Loucy (cell line): ENCODE measurements at regions not wholly inside any gene's neighbourhood (a gene's known extent, or its start where the extent isn't known, plus 50 kb on each side); places are given as distances from the start of the nearest gene placed in this dataset.

ENCODE experiments used
- H2AFZ ChIP-seq: fragments of 200-600 bp; sonication (generic); 2 replicates; pipeline ENCODE4 v1.6.0; 2016; ENCODE audit warnings: antibody characterized with exemption, mild to moderate bottlenecking, low read length, moderate library complexity
- H3F3A ChIP-seq: fragments of 200-600 bp; 2 replicates; pipeline ENCODE4 v1.6.0; 2016; ENCODE audit warnings: antibody characterized with exemption, low read depth, mild to moderate bottlenecking
- H3K27me3 ChIP-seq: fragments of 200-600 bp; sonication (generic); 2 replicates; pipeline ENCODE4 v1.6.1; 2014; ENCODE audit warnings: low read length, mild to moderate bottlenecking; ENCODE audit not compliant: insufficient read depth, poor library complexity, severe bottlenecking
- H3K36me3 ChIP-seq: fragments of 200-600 bp; sonication (generic); 2 replicates; pipeline ENCODE4 v1.6.1; 2016; ENCODE audit warnings: low read length; ENCODE audit not compliant: insufficient read depth
- H3K4me1 ChIP-seq: fragments of 200-600 bp; sonication (generic); 2 replicates; pipeline ENCODE4 v1.5.1; 2014; ENCODE audit warnings: low read length, mild to moderate bottlenecking; ENCODE audit not compliant: insufficient read depth, poor library complexity, severe bottlenecking
- H3K4me2 ChIP-seq: fragments of 200-600 bp; sonication (generic); 2 replicates; pipeline ENCODE4 v1.6.0; 2014; ENCODE audit warnings: antibody characterized with exemption, low read length, low read depth, mild to moderate bottlenecking; ENCODE audit not compliant: poor library complexity, severe bottlenecking
- H3K4me3 ChIP-seq: fragments of 200-600 bp; sonication (generic); 2 replicates; pipeline ENCODE4 v1.5.1; 2014; ENCODE audit warnings: low read length, mild to moderate bottlenecking, mixed read lengths; ENCODE audit not compliant: poor library complexity, severe bottlenecking
- H3K79me2 ChIP-seq: fragments of 200-600 bp; sonication (generic); 2 replicates; pipeline ENCODE4 v1.6.1; 2014; ENCODE audit warnings: low read length; ENCODE audit not compliant: insufficient read depth
- H3K9ac ChIP-seq: fragments of 200-600 bp; sonication (generic); 2 replicates; pipeline ENCODE4 v1.6.0; 2014; ENCODE audit warnings: mild to moderate bottlenecking, low read depth, low read length, moderate library complexity; ENCODE audit not compliant: poor library complexity, severe bottlenecking
- H3K9me2 ChIP-seq: fragments of 200-600 bp; sonication (generic); replicated peaks from 2 replicates; pipeline ENCODE4 v1.6.1; 2016; ENCODE audit warnings: low read depth, low read length, mixed read lengths
- H3K9me3 ChIP-seq: fragments of 200-600 bp; sonication (generic); 2 replicates; pipeline ENCODE4 v1.6.1; 2014; ENCODE audit warnings: mild to moderate bottlenecking, antibody characterized with exemption, low read length, low read depth; ENCODE audit not compliant: insufficient read depth
- H4K20me1 ChIP-seq: fragments of 200-600 bp; sonication (generic); 2 replicates; pipeline ENCODE4 v1.6.0; 2014; ENCODE audit warnings: antibody characterized with exemption, low read length, mild to moderate bottlenecking; ENCODE audit not compliant: insufficient read depth, poor library complexity, severe bottlenecking
- EZH2phosphoT487 ChIP-seq: fragments of 200-600 bp; IDR thresholded peaks from 2 replicates; pipeline ENCODE4 v1.6.1; 2018; ENCODE audit warnings: antibody characterized with exemption, mild to moderate bottlenecking, moderate library complexity, borderline replicate concordance
- TF ChIP-seq, protein P1 (sequence below): fragments of 200-600 bp; sonication (generic); conservative IDR thresholded peaks from 2 replicates; pipeline ENCODE4 v1.5.1; 2014; ENCODE audit warnings: mild to moderate bottlenecking, antibody characterized with exemption, low read length

DNA sequence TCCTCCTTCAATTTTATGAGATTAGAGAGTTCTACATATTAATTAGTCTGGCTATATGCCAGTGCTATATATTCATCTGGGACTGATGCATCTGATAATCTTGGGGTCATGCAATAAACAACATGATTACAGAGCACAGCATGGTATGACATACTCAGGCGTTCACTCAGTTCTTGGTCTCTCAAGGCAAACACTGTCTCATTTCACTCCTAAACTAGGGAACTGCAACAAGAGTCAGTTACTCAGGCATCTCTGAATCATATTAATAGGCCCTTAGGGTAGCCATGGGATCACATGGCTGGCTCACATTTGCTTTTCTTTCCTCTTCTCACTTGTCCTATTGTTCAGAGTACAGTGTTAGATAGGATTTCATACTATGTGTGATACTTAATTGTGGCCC lies 91.8 kb upstream of the TMEM260 start:
- Histone ChIP-seq H3F3A (no peaks in the 10 kb centered on the region), H3K9me3 (no peaks in the 10 kb centered on the region), H4K20me1 (no peaks in the 10 kb centered on the region), H3K4me1 (peaks cover 4% of the 10 kb centered on the region), H3K9ac (no peak overlapping the region), H3K79me2 (no peaks in the 10 kb centered on the region), H3K27me3 (no peaks in the 10 kb centered on the region), H3K4me3 (no peak overlapping the region), H3K36me3 (no peaks in the 10 kb centered on the region), H3K4me2 (no peak overlapping the region), H2AFZ (no peak overlapping the region), H3K9me2 (no peaks in the 10 kb centered on the region)
- no peak for TF ChIP-seq EZH2phosphoT487
- TF ChIP-seq, protein P1, sequence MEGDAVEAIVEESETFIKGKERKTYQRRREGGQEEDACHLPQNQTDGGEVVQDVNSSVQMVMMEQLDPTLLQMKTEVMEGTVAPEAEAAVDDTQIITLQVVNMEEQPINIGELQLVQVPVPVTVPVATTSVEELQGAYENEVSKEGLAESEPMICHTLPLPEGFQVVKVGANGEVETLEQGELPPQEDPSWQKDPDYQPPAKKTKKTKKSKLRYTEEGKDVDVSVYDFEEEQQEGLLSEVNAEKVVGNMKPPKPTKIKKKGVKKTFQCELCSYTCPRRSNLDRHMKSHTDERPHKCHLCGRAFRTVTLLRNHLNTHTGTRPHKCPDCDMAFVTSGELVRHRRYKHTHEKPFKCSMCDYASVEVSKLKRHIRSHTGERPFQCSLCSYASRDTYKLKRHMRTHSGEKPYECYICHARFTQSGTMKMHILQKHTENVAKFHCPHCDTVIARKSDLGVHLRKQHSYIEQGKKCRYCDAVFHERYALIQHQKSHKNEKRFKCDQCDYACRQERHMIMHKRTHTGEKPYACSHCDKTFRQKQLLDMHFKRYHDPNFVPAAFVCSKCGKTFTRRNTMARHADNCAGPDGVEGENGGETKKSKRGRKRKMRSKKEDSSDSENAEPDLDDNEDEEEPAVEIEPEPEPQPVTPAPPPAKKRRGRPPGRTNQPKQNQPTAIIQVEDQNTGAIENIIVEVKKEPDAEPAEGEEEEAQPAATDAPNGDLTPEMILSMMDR = no peak

DNA sequence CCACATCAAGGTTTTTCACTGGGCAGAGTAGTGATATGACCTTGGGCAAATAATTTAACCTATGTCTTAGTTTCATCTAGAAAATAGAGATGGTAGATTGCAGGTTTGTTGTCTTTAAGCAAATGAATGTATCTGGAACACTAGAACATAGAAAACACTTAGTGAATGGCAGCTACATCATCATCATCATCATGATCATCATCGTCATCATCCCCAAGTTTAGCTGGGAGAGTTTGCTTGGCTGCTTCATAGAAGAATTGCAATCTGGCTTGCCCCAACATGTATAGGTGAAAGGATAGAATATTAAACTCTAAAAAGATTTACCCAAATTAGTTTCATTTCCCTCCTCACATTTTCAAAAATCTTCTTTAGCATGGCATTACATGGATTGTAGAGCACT lies 91.3 kb upstream of the TMEM260 start:
- H3K9me3 ChIP-seq = no peaks in the 10 kb centered on the region
- H3K79me2 ChIP-seq = no peaks in the 10 kb centered on the region
- TF ChIP-seq, protein P1 = no peak
- TF ChIP-seq EZH2phosphoT487 = no peak
- peaks cover 4% of the 10 kb centered on the region for H3K4me1 ChIP-seq
- H3K9me2 ChIP-seq = no peaks in the 10 kb centered on the region
- H4K20me1 ChIP-seq = no peaks in the 10 kb centered on the region
- H3F3A ChIP-seq = no peaks in the 10 kb centered on the region
- H3K4me3 ChIP-seq = no peak overlapping the region
- no peak overlapping the region for H2AFZ ChIP-seq
- no peaks in the 10 kb centered on the region for H3K36me3 ChIP-seq
- H3K27me3 ChIP-seq = no peaks in the 10 kb centered on the region
- no peak overlapping the region for H3K4me2 ChIP-seq
- H3K9ac ChIP-seq = no peak overlapping the region

DNA sequence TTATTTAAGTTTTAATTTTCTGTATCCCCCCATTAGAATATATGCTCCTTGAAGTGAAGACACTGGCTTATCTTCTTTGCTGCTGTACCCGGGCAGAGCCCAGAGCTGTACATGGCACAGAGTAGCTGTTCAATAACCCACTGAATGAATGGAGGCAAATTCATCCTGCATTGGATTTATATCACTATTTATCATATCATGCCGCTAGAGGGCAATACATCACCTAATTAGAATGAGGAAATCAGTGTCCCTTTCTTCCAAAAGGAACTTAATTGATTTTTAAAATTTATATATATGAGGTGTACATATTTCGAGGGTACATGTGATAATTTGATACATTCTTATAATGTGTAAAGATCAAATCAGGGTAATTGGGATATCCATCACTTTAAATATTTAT lies 89.2 kb upstream of the TMEM260 start:
- Histone ChIP-seq H3K9me2 (no peaks in the 10 kb centered on the region), H3K9ac (no peak overlapping the region), H3F3A (no peaks in the 10 kb centered on the region), H3K4me2 (no peak overlapping the region), H3K27me3 (no peaks in the 10 kb centered on the region), H3K36me3 (no peaks in the 10 kb centered on the region), H3K4me1 (peaks cover 4% of the 10 kb centered on the region), H2AFZ (no peak overlapping the region), H3K79me2 (no peaks in the 10 kb centered on the region), H4K20me1 (no peaks in the 10 kb centered on the region), H3K4me3 (no peak overlapping the region), H3K9me3 (no peaks in the 10 kb centered on the region)
- TF ChIP-seq EZH2phosphoT487 = no peak
- TF ChIP-seq, protein P1 = peak; percentile 69
